Sigmoid colon (tissue), 6 donors: ENCODE measurements at regions not wholly inside any gene's neighbourhood (a gene's known extent, or its start where the extent isn't known, plus 50 kb on each side); places are given as distances from the start of the nearest gene placed in this dataset.
"Not testable (repeated sequence)": the region's sequence is repeated elsewhere in the genome, so short reads cannot be mapped to it uniquely, and the experiment has no call there.

Source experiments
- DNase-seq: peaks from one replicate; pipeline ENCODE4 v3.0.0-alpha.2; 2019
- H3K27ac ChIP-seq, 4 donors: fragments of 200-600 bp; sonication (generic); one replicate each; pipeline ENCODE4 v1.5.1; 2016 to 2019; ENCODE audit warnings: mild to moderate bottlenecking in 1 of 4
- H3K27me3 ChIP-seq, 3 donors: fragments of 200-600 bp; sonication (generic); one replicate each; pipeline ENCODE4 v1.5.1; 2019; ENCODE audit warnings: mild to moderate bottlenecking in 1 of 3
- H3K36me3 ChIP-seq, 4 donors: fragments of 200-600 bp; sonication (generic); one replicate each; pipeline ENCODE4 v1.5.1; 2016 to 2019
- H3K4me1 ChIP-seq, 4 donors: fragments of 200-600 bp; sonication (generic); one replicate each; pipeline ENCODE4 v1.5.1; 2017 to 2019
- H3K4me3 ChIP-seq, 4 donors: fragments of 200-600 bp; sonication (generic); one replicate each; pipeline ENCODE4 v1.5.1; 2017 to 2019; ENCODE audit warnings: mild to moderate bottlenecking in 2 of 4, moderate library complexity in 1 of 4
- H3K9me3 ChIP-seq, 4 donors: fragments of 200-600 bp in 3 of 4; sonication (generic) in 3 of 4; one replicate each; pipeline versions ENCODE4 v1.5.1 to v1.6.1; 2013 to 2019
- EP300 ChIP-seq, 4 donors: sonication (generic); formaldehyde crosslinking; IDR thresholded peaks; one replicate each; pipeline ENCODE4 v1.6.1; 2017; ENCODE audit warnings: antibody characterized with exemption in 4 of 4
- POLR2A ChIP-seq, 2 donors: fragments of 450-650 bp; IDR thresholded peaks; one replicate each; pipeline ENCODE4 v1.6.1; 2016; ENCODE audit warnings: antibody characterized with exemption in 2 of 2, mild to moderate bottlenecking in 2 of 2, moderate library complexity in 2 of 2
- POLR2AphosphoS5 ChIP-seq, 4 donors: sonication (generic); formaldehyde crosslinking; IDR thresholded peaks; one replicate each; pipeline ENCODE4 v1.6.1; 2017; ENCODE audit warnings: antibody characterized with exemption in 4 of 4
- WGBS, 2 donors: extraction: QIAGEN DNeasy Blood & Tissue Kit; methylation state at CpG; one replicate each; pipeline ENCODE4 v1.1.7; 2013; 5-methylcytosine and 5-hydroxymethylcytosine counted together
- intact Hi-C: fragments of 100-400 bp; cut with DNase I; formaldehyde crosslinking; loops from one replicate; pipeline ENCODE4 v1.15.1; 2023
- TF ChIP-seq, protein P1 (sequence below), 4 experiments: fragments of 450-650 bp in 3 of 4; fragments of 200-600 bp in 1 of 4; IDR thresholded peaks; one replicate each; pipeline ENCODE4 v1.5.1; 2016 to 2019; ENCODE audit warnings: antibody characterized with exemption in 4 of 4, mild to moderate bottlenecking in 3 of 4, moderate library complexity in 2 of 4
- donor health status: healthy with polysubstance abuse.
- donor health status: healthy.

- intact Hi-C loops, result no loop called here
- no peaks in the 10 kb centered on the region for H3K36me3 ChIP-seq
- no peak for TF ChIP-seq POLR2AphosphoS5 (IDR thresholded peaks at IDR 0.05)
- no peaks in the 10 kb centered on the region for H3K27me3 ChIP-seq
- no peak for DNase-seq
- no peaks in the 10 kb centered on the region for H3K9me3 ChIP-seq
- H3K27ac ChIP-seq, result no peak overlapping the region
- no peak overlapping the region for H3K4me3 ChIP-seq
- WGBS, 2 donors, result 94 to 98% methylated on average over 2 of the region's 2 CpGs
- no peaks in the 10 kb centered on the region for H3K4me1 ChIP-seq
Measured at GRCh38 chr9:7739595-7739994, 60.0 kb downstream of the DMAC1 start.

DNA sequence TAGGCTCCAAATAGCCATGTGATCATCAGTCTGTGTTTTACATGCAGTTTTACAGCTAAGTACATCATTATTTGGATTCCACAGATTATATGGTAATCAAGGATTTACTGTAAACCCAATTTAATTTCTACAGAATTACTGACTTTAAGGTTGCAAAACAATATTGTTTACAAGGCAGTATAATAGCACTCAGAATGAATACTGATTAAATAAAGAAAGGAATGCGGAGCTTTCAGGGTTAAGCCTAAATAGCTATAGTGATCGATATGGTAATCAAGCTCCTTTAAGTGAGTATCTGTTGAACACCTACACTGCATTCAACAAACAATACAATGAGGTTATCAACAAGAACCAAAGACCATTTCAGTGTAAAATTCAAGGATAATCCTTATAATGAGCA is 64.3 kb downstream of the DMAC1 start:
- intact Hi-C loops, result no loop called here
- Histone ChIP-seq H3K4me3 (no peak overlapping the region), H3K9me3 (no peaks in the 10 kb centered on the region), H3K4me1 (no peaks in the 10 kb centered on the region), H3K36me3 (no peaks in the 10 kb centered on the region), H3K27ac (no peak overlapping the region), H3K27me3 (no peaks in the 10 kb centered on the region)
- TF ChIP-seq POLR2AphosphoS5 (IDR thresholded peaks at IDR 0.05), result no peak
- TF ChIP-seq POLR2A (IDR thresholded peaks at IDR 0.05), result no peak
- no peak for TF ChIP-seq EP300 (IDR thresholded peaks at IDR 0.05)
- TF ChIP-seq, protein P1, sequence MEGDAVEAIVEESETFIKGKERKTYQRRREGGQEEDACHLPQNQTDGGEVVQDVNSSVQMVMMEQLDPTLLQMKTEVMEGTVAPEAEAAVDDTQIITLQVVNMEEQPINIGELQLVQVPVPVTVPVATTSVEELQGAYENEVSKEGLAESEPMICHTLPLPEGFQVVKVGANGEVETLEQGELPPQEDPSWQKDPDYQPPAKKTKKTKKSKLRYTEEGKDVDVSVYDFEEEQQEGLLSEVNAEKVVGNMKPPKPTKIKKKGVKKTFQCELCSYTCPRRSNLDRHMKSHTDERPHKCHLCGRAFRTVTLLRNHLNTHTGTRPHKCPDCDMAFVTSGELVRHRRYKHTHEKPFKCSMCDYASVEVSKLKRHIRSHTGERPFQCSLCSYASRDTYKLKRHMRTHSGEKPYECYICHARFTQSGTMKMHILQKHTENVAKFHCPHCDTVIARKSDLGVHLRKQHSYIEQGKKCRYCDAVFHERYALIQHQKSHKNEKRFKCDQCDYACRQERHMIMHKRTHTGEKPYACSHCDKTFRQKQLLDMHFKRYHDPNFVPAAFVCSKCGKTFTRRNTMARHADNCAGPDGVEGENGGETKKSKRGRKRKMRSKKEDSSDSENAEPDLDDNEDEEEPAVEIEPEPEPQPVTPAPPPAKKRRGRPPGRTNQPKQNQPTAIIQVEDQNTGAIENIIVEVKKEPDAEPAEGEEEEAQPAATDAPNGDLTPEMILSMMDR (IDR thresholded peaks at IDR 0.05), result no peak
- WGBS, 2 donors, result 96 to 97% methylated on average over 2 of the region's 2 CpGs
- no peak for DNase-seq

GRCh38 chr9:7730164-7730445 is 69.5 kb downstream of the DMAC1 start:
- Histone ChIP-seq H3K27ac (no peak overlapping the region), H3K27me3 (no peaks in the 10 kb centered on the region), H3K9me3 (no peaks in the 10 kb centered on the region), H3K4me3 (no peak overlapping the region), H3K4me1 (no peaks in the 10 kb centered on the region), H3K36me3 (no peaks in the 10 kb centered on the region)
- WGBS, 2 donors, result 81% methylated on average over 1 of the region's 1 CpG
- DNase-seq, result no peak
- intact Hi-C loops, result no loop called here
- TF ChIP-seq POLR2AphosphoS5 (IDR thresholded peaks at IDR 0.05) (no peak), POLR2A (IDR thresholded peaks at IDR 0.05) (no peak), EP300 (IDR thresholded peaks at IDR 0.05) (no peak)
- TF ChIP-seq, protein P1 (IDR thresholded peaks at IDR 0.05), result no peak

- Histone ChIP-seq H3K36me3 (no peaks in the 10 kb centered on the region), H3K27me3 (no peaks in the 10 kb centered on the region), H3K4me1 (no peaks in the 10 kb centered on the region), H3K4me3 (no peak overlapping the region), H3K9me3 (no peaks in the 10 kb centered on the region), H3K27ac (no peak overlapping the region)
- DNase-seq, result no peak
- intact Hi-C loops, result no loop called here
- WGBS, 2 donors, result 85 to 89% methylated on average over 5 of the region's 5 CpGs
- TF ChIP-seq POLR2AphosphoS5 (IDR thresholded peaks at IDR 0.05) (no peak), POLR2A (IDR thresholded peaks at IDR 0.05) (no peak), EP300 (IDR thresholded peaks at IDR 0.05) (no peak)
- TF ChIP-seq, protein P1 (IDR thresholded peaks at IDR 0.05), result no peak
Measured at GRCh38 chr9:7729371-7730163, 70.0 kb downstream of the DMAC1 start.

- TF ChIP-seq, protein P1 (IDR thresholded peaks at IDR 0.05), result no peak
- TF ChIP-seq POLR2AphosphoS5 (IDR thresholded peaks at IDR 0.05) (no peak), EP300 (IDR thresholded peaks at IDR 0.05) (no peak)
- intact Hi-C loops, result no loop called here
- no peaks in the 10 kb centered on the region for H3K9me3 ChIP-seq
- no peaks in the 10 kb centered on the region for H3K27me3 ChIP-seq
- H3K4me3 ChIP-seq, result no peak overlapping the region
- H3K36me3 ChIP-seq, result no peaks in the 10 kb centered on the region
- H3K4me1 ChIP-seq, result no peaks in the 10 kb centered on the region
- DNase-seq, result no peak
- no peak overlapping the region for H3K27ac ChIP-seq
- 88 to 89% methylated on average over 2 of the region's 2 CpGs for WGBS, 2 donors
Measured at GRCh38 chr9:7721291-7721690, 78.3 kb downstream of the DMAC1 start.

- 83 to 97% methylated on average over 8 of the region's 8 CpGs for WGBS, 2 donors
- H3K4me3 ChIP-seq, H3K27me3 ChIP-seq, H3K9me3 ChIP-seq, intact Hi-C loops, DNase-seq, H3K27ac ChIP-seq, H3K36me3 ChIP-seq, H3K4me1 ChIP-seq: not testable (repeated sequence)
Measured at GRCh38 chr9:7713088-7713487, 86.5 kb downstream of the DMAC1 start.
